ENCODE measurements at regions not wholly inside any gene's neighbourhood (a gene's known extent, or its start where the extent isn't known, plus 50 kb on each side); places are given as distances from the start of the nearest gene placed in this dataset.
"Not testable (repeated sequence)": the region's sequence is repeated elsewhere in the genome, so short reads cannot be mapped to it uniquely, and the experiment has no call there.

DNA sequence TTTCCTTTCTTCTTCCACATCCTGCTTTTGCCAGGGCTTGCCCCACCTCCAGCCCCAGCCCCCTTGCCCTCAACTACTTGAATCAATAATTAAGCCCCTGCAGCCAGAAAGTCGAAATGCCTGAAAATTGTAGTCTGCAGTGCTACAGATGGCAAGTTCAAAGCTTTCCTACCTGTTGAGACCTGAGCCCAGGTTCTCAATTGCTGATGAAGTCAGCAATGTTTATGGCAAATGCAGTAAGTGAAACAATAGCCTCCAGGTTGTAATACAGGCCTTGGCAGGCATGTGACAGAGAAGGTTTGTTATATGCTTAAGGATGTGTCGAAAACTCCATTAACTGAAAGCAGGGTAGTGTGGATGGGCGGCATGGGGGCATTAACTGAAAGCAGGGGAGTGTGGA lies 181.1 kb upstream of the SESN3 start:
- no peak for DNase-seq
- H3K27ac Mint-ChIP-seq = no peak overlapping the region

DNA sequence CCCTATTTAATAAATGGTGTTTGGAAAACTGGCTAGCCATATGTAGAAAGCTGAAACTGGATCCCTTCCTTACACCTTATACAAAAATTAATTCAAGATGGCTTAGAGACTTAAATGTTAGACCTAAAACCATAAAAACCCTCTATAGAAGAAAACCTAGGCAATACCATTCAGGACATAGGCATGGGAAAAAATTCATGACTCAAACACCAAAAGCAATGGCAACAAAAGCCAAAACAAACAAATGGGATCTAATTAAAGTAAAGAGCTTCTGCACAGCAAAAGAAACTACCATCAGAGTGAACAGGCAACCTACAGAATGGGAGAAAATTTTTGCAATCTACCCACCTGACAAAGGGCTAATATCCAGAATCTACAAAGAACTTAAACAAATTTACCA lies 179.7 kb upstream of the SESN3 start:
- not testable (repeated sequence) for H3K4me1 Mint-ChIP-seq, H3K9me3 Mint-ChIP-seq, H3K36me3 Mint-ChIP-seq, H3K4me3 Mint-ChIP-seq, H3K27ac Mint-ChIP-seq, DNase-seq
- H3K27me3 Mint-ChIP-seq (ENCODE audit: low read depth in 3 of 3) = peaks cover 3 to 15% (median 6%) of the 10 kb centered on the region in 3 donors

More for the DNA sequence above, 181.1 kb upstream of the SESN3 start:
- Mint-ChIP-seq H3K36me3 (peaks cover 0 to 3% (median 0%) of the 10 kb centered on the region in 3 donors), H3K4me1 (no peaks in the 10 kb centered on the region), H3K9me3 (peaks cover 0 to 2% (median 0%) of the 10 kb centered on the region in 6 donors), H3K4me3 (no peak overlapping the region), H3K27me3 (ENCODE audit: low read depth in 3 of 3) (peaks cover 2 to 15% (median 6%) of the 10 kb centered on the region in 3 donors)

DNA sequence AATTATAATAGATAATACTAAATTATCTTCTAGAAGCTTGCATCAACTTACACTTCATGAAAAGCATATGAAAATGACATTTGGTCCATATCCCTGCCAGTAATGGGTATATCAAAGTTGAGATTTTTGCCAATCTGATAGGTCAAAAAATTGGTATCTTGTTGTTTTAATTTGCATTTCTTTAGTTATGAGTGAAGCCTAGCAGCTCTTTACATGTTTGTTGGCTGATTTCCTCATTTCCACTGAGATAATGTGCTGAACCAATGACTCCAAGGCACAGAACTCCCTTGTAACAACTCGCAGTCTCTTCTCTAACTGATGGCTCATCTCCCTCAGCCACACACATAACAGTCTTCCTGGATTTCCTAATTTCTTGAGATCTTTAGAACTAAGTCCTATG lies 175.3 kb upstream of the SESN3 start:
- peaks cover 2 to 15% (median 5%) of the 10 kb centered on the region in 3 donors for H3K27me3 Mint-ChIP-seq (ENCODE audit: low read depth in 3 of 3)
- no peak overlapping the region for H3K4me3 Mint-ChIP-seq
- no peak overlapping the region for H3K27ac Mint-ChIP-seq
- no peak for DNase-seq
- H3K9me3 Mint-ChIP-seq = peaks cover 0 to 2% (median 0%) of the 10 kb centered on the region in 6 donors
- no peaks in the 10 kb centered on the region for H3K4me1 Mint-ChIP-seq
- H3K36me3 Mint-ChIP-seq = no peaks in the 10 kb centered on the region

DNA sequence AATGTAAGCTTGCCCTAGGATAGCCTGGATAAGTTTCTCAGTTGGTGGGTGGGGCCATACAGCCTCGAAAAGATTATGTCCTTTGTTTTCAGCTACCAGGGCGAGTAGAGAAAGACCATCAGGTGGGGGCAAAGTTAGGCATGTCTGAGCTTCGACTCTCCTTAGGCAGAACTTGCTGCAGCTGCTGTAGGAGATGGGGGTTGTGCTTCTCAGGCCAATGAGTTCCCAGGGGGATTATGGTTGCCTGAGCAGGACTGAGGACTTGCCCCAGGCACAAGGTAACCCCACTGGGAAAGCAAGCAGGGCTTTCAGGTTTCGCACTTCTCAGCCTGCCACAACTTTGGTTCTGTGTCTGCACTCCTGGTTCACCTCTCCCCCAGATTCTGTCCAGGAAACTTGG lies 173.4 kb upstream of the SESN3 start:
- Mint-ChIP-seq H3K27ac (no peak overlapping the region), H3K9me3 (no peaks in the 10 kb centered on the region)
- DNase-seq = no peak

DNA sequence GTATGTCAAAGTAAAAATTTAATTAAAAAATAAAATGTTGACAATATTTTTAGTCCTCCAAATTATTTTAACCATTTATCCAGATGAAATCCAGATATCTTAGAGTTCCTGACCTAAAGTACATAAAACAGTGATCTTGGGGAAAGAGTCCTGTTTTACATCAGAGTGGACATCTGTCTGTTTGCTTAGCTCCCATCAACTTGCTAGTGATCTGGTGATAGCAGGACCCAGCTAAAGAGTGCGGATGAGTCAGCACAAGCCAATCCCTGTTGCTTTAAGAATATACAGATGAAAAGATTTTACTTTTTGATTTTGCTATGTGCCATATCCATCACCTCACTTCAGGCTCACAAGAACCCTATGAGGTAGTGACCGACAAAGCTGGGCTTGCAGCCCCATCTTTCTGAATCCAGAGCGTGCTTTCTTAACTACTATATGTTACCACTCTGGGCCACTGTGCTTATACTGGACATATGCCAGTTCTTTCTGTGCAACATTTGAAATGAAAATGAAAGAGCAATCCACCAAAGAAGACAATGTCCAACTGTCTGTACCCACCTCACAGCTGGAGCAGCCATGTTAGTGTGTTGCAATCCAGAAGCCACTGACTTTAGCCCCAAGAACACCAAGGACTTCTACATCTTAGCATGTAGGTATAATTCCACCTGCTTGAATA lies 167.6 kb upstream of the SESN3 start:
- DNase-seq = no peak
- Mint-ChIP-seq H3K9me3 (peaks cover 0 to 4% (median 0%) of the 10 kb centered on the region in 6 donors), H3K27me3 (ENCODE audit: low read depth in 3 of 3) (peaks cover 0 to 4% (median 1%) of the 10 kb centered on the region in 3 donors), H3K36me3 (no peaks in the 10 kb centered on the region), H3K4me3 (no peak overlapping the region), H3K27ac (no peak overlapping the region), H3K4me1 (no peaks in the 10 kb centered on the region)

More for the DNA sequence above, 173.4 kb upstream of the SESN3 start:
- Mint-ChIP-seq H3K27me3 (ENCODE audit: low read depth in 3 of 3) (peaks cover 2 to 8% (median 5%) of the 10 kb centered on the region in 3 donors), H3K4me1 (no peaks in the 10 kb centered on the region), H3K4me3 (no peak overlapping the region), H3K36me3 (no peaks in the 10 kb centered on the region)

DNA sequence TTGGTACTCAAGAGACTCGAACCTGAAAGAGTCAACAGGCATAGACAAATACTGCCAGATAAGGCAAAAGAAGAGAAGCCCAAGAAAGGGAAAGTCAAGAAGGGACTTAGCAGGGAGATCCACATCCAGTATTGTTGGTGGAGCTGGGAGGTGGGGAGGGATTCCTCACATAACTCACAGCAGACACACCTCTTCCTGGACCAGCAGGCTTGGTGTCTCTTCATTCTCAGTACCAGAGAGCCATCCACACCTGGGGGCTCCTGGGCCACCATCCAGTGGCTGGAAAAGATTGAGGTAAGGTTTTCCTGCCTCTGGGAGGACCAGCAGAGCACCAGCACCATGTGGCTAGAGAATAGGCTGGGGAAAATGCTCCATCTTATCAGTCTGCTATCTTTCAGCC lies 161.6 kb upstream of the SESN3 start:
- Mint-ChIP-seq H3K4me1 (no peaks in the 10 kb centered on the region), H3K36me3 (no peaks in the 10 kb centered on the region), H3K4me3 (no peak overlapping the region), H3K27me3 (ENCODE audit: low read depth in 3 of 3) (peaks cover 1 to 3% (median 2%) of the 10 kb centered on the region in 3 donors), H3K9me3 (peaks cover 0 to 4% (median 0%) of the 10 kb centered on the region in 6 donors), H3K27ac (no peak overlapping the region)
- no peak for DNase-seq

DNA sequence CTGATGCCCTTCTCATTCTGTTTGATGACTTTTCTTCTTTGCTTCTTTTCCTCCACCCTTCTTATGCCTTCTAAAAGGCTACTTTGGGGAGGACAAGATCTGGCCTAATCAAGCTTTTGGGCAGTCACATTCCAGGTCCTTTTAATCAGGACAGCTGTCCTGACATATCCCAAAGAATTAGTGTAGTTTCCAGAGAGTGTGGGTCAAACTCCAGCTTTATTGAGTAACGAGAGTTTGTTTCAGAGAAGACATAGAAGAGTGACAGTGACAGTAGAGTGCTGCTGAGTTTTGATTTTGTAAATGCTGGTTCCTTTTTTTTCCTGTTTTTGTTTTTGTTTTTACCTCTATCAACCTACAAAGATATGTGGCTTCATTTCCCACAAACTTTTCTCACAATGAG lies 158.4 kb upstream of the SESN3 start:
- Mint-ChIP-seq H3K27me3 (ENCODE audit: low read depth in 3 of 3) (peaks cover 0 to 3% (median 0%) of the 10 kb centered on the region in 3 donors), H3K9me3 (no peaks in the 10 kb centered on the region), H3K27ac (no peak overlapping the region), H3K4me1 (no peaks in the 10 kb centered on the region), H3K4me3 (no peak overlapping the region), H3K36me3 (no peaks in the 10 kb centered on the region)
- DNase-seq = no peak

DNA sequence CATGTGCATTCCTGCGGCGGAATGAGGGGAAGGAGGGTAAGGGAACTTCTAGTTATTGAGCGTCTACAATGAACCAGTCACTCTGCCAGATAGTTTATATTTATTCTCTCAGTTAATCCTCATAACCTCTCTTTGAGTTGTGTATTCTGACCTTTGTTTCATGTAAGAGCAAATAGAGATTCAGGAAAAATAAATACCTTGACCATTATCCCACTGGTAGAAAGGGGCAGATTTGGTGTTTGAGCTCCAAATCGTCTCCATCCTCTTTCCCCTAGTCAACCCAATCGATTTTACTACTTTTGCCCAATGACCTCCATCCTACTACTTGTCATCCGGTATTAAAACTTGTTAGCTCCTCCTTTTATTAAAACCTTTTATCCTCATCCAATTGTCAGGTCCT lies 157.1 kb upstream of the SESN3 start:
- Mint-ChIP-seq H3K27ac (no peak overlapping the region), H3K4me3 (no peak overlapping the region), H3K36me3 (no peaks in the 10 kb centered on the region), H3K9me3 (no peaks in the 10 kb centered on the region), H3K27me3 (ENCODE audit: low read depth in 3 of 3) (peaks cover 0 to 3% (median 2%) of the 10 kb centered on the region in 3 donors), H3K4me1 (no peaks in the 10 kb centered on the region)
- DNase-seq = no peak

DNA sequence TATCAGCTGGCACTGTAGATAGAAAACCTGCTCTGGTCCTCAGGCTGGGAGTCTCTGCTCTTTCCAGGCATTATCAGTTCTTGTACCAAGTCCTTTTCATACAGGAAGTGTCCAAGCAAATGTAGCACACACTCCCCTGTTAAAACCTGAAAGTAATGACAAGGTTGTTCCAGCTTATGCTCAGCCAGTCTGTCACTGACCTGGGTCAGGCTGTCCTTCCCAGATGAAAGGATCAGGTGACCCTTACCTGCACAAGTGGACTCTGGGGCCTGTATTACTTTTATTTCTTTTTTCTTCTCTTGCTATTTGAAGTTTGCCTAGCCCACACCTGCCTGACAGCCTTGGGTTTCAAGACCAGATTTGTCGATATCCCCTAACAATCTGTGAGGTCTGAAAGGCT lies 156.3 kb upstream of the SESN3 start:
- peaks cover 0 to 2% (median 0%) of the 10 kb centered on the region in 3 donors for H3K27me3 Mint-ChIP-seq (ENCODE audit: low read depth in 3 of 3)
- no peak overlapping the region for H3K4me3 Mint-ChIP-seq
- no peak overlapping the region for H3K27ac Mint-ChIP-seq
- no peaks in the 10 kb centered on the region for H3K9me3 Mint-ChIP-seq
- H3K36me3 Mint-ChIP-seq = no peaks in the 10 kb centered on the region
- DNase-seq = no peak
- no peaks in the 10 kb centered on the region for H3K4me1 Mint-ChIP-seq

DNA sequence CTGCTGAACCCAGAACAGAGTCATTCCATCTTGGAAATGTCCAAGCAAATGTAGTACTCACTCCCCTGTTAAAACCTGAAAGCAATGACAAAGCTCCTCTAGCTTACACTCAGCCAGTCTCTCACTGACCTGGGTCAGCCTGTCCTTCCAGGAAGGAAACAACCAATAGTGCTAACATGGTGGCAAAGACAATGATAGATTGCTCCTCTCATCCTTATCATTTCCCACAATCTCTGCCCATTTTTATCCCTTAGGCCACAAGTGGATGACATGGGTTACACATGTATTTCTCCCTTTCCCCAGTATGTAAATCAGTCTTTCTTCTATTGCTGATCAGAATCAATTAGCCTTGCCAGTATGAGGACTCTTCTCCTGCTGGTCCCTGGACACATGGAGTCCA lies 154.6 kb upstream of the SESN3 start:
- Mint-ChIP-seq H3K27me3 (ENCODE audit: low read depth in 3 of 3) (peaks cover 2 to 6% (median 2%) of the 10 kb centered on the region in 3 donors), H3K9me3 (no peaks in the 10 kb centered on the region), H3K36me3 (no peaks in the 10 kb centered on the region), H3K4me3 (no peak overlapping the region), H3K4me1 (no peaks in the 10 kb centered on the region), H3K27ac (no peak overlapping the region)
- DNase-seq = no peak

DNA sequence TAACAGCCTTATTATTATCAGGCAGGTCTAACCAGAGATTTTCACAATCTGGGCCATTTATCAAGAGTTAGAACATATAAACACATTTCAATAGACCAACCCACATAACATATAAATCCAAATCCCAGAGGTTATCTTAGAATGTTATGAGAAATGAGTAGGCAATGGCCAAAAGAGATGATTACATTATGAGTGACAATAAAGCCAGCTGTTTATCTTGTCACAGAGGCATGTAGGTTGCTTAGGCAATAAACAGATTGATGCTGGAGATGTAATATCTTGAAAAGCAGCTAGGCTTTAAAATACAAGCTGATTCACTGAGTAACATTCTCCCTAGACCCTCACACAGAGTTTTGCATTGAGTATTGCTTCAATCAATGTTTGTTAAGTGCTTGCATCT lies 148.5 kb upstream of the SESN3 start:
- H3K4me3 Mint-ChIP-seq = no peak overlapping the region
- H3K27ac Mint-ChIP-seq = no peak overlapping the region
- no peak for DNase-seq
- H3K36me3 Mint-ChIP-seq = no peaks in the 10 kb centered on the region
- peaks cover 2 to 12% (median 5%) of the 10 kb centered on the region in 3 donors for H3K27me3 Mint-ChIP-seq (ENCODE audit: low read depth in 3 of 3)
- peaks cover 0 to 3% (median 0%) of the 10 kb centered on the region in 6 donors for H3K9me3 Mint-ChIP-seq
- H3K4me1 Mint-ChIP-seq = no peaks in the 10 kb centered on the region

DNA sequence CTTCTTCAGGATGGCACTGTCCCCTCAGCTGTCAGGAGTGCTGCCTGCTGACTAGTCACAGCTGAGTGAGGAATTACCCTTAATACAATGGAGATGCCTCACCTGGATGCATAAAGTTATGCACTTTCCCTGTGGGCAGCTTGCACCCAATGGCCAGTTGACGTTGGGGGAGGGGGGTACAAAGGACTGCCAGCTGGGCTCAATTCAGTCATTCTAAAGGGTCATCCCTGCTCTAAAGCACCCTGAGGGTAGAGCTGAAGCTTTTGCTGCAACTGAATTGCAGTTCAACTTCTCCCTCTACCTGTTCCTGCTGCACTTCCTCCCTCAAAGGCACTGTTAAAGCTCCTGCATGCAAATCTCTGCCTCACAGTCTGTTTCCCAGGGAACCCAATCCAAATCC lies 147.8 kb upstream of the SESN3 start:
- Mint-ChIP-seq H3K36me3 (no peaks in the 10 kb centered on the region), H3K4me1 (no peaks in the 10 kb centered on the region), H3K27ac (no peak overlapping the region), H3K27me3 (ENCODE audit: low read depth in 3 of 3) (peaks cover 2 to 14% (median 5%) of the 10 kb centered on the region in 3 donors), H3K9me3 (peaks cover 0 to 3% (median 0%) of the 10 kb centered on the region in 6 donors), H3K4me3 (no peak overlapping the region)
- DNase-seq = no peak

DNA sequence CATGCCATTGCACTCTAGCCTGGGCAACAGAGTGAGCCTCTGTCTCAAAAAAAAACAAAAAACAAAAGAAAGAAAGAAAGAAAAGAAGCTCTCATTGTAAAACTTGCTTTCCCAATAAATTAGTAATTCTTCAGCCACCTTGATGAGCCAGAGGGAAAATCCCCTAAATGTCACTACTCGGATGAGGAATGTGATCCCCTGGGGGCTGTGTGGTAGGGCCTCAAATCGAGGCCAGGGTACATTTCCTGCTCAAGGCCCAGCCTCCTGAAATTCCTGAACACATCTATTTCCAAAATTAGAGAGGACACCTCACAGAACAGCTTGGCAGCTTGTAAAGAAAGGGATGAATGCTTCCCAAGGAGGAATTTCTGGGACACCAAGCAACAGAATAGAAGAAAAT lies 147.1 kb upstream of the SESN3 start:
- Mint-ChIP-seq H3K36me3 (peaks cover 0 to 2% (median 0%) of the 10 kb centered on the region in 3 donors), H3K9me3 (peaks cover 0 to 3% (median 0%) of the 10 kb centered on the region in 6 donors), H3K27ac (no peak overlapping the region), H3K4me1 (no peaks in the 10 kb centered on the region), H3K4me3 (no peak overlapping the region), H3K27me3 (ENCODE audit: low read depth in 3 of 3) (peaks cover under 1 to 14% (median 5%) of the 10 kb centered on the region in 3 donors)
- DNase-seq = no peak

DNA sequence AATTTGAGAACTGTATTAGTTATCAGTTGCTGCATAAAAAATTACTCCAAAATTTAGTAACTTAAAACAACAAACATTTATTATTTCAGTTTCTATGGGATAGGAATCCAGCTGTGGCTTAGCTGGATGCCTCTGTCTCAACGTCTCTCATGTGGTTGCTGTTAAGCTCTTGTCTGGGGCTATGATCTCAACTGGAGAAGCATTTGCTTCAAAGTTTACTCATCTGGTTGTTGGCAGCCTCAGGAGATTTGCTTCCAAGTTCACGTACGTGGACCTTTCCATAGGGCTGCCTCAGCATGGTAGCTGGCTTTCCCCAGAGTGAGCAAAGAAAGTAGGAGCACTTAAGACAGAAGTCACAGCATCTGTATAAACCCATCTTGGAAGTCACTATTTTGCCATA lies 144.9 kb upstream of the SESN3 start:
- no peak for DNase-seq
- Mint-ChIP-seq H3K4me3 (no peak overlapping the region), H3K36me3 (peaks cover 0 to 4% (median 0%) of the 10 kb centered on the region in 3 donors), H3K9me3 (peaks cover 0 to 3% (median 0%) of the 10 kb centered on the region in 6 donors), H3K4me1 (no peaks in the 10 kb centered on the region), H3K27me3 (ENCODE audit: low read depth in 3 of 3) (peaks cover 2 to 12% (median 3%) of the 10 kb centered on the region in 3 donors), H3K27ac (no peak overlapping the region)

DNA sequence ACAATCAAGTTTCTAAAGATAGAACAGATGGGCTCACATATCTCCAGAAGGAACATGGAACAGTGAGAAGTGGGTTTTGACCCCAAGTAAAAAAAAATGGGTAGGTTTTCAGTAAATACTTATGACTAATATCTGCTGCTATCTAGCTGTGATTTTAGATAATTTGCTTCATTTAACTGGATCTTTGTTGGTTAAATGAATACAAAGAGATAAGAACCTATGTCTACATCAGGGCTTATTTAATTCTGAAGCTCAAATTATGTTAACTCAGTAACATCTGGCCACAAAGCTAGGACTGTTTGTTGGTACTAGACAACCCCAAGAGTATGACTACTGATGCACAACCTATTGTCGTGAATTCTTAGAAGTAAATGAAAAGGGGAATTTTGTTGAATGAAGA lies 144.4 kb upstream of the SESN3 start:
- Mint-ChIP-seq H3K4me3 (no peak overlapping the region), H3K27me3 (ENCODE audit: low read depth in 3 of 3) (peaks cover 2 to 8% (median 3%) of the 10 kb centered on the region in 3 donors), H3K4me1 (no peaks in the 10 kb centered on the region), H3K27ac (no peak overlapping the region), H3K9me3 (peaks cover 0 to 3% (median 0%) of the 10 kb centered on the region in 6 donors), H3K36me3 (peaks cover 0 to 4% (median 0%) of the 10 kb centered on the region in 3 donors)
- DNase-seq = no peak
